ENCODE measurements at regions not wholly inside any gene's neighbourhood (a gene's known extent, or its start where the extent isn't known, plus 50 kb on each side); places are given as distances from the start of the nearest gene placed in this dataset.
"Not testable (repeated sequence)": the region's sequence is repeated elsewhere in the genome, so short reads cannot be mapped to it uniquely, and the experiment has no call there.

DNA sequence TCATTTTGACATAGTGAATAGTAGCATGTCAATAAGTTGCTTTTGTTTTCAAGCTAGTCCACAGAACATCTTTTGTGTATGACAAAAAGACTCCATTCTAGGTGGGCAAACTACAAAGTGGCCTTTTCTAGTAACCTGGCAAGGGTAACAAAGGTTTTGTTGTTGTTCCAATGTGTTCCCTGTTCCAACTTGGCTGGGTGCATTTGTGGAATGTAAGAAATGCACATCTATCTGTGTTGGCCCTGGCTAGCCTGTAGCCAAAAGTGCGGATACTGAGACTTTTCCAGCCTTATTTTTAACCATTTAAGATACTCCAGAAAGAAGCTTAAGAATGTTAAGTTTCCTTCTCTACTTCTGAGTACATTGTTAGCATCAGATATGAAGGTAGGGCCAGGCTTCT is 118.7 kb upstream of the CHRDL1 start:
- Histone ChIP-seq H3K36me3 (ENCODE audit: control insufficient read depth in 4 of 4, insufficient read depth in 3 of 4, low read depth in 1 of 4, low read length in 3 of 4) (no peaks in the 10 kb centered on the region), H3K4me1 (ENCODE audit: control insufficient read depth in 4 of 4, insufficient read depth in 4 of 4, low read length in 3 of 4) (no peaks in the 10 kb centered on the region), H3K9ac (ENCODE audit: low read depth in 1 of 2, low read length in 2 of 2) (no peak overlapping the region), H3K27ac (ENCODE audit: low read depth in 1 of 2, low read length in 2 of 2) (no peak overlapping the region), H3K4me3 (ENCODE audit: low read depth in 1 of 3, low read length in 3 of 3) (no peak overlapping the region), H3K27me3 (ENCODE audit: control insufficient read depth in 4 of 4, insufficient read depth in 4 of 4, low read length in 3 of 4) (peaks cover 0 to 2% (median 0%) of the 10 kb centered on the region in 4 donors), H3K9me3 (ENCODE audit: control insufficient read depth in 4 of 4, low read length in 3 of 4) (no peaks in the 10 kb centered on the region)
- TF ChIP-seq EGR1 (IDR thresholded peaks at IDR 0.05; ENCODE audit: low read depth in 2 of 2) (no peak), NR2F2 (IDR thresholded peaks at IDR 0.05) (no peak), YY1 (IDR thresholded peaks at IDR 0.05) (no peak), FOXA2 (IDR thresholded peaks at IDR 0.05) (no peak), HNF4G (IDR thresholded peaks at IDR 0.05) (no peak), TAF1 (conservative IDR thresholded peaks at IDR 0.05) (no peak), JUND (IDR thresholded peaks at IDR 0.05) (no peak), GABPA (IDR thresholded peaks at IDR 0.05 in 1 of 2, conservative IDR thresholded peaks at IDR 0.05 in 1 of 2) (no peak), SP1 (IDR thresholded peaks at IDR 0.05) (no peak), RXRA (IDR thresholded peaks at IDR 0.05) (no peak), FOXA1 (IDR thresholded peaks at IDR 0.05) (no peak), HNF4A (conservative IDR thresholded peaks at IDR 0.05) (no peak), RAD21 (IDR thresholded peaks at IDR 0.05) (no peak)
- TF ChIP-seq, protein P1, sequence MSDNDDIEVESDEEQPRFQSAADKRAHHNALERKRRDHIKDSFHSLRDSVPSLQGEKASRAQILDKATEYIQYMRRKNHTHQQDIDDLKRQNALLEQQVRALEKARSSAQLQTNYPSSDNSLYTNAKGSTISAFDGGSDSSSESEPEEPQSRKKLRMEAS (IDR thresholded peaks at IDR 0.05): no peak
- TF ChIP-seq, protein P2, sequence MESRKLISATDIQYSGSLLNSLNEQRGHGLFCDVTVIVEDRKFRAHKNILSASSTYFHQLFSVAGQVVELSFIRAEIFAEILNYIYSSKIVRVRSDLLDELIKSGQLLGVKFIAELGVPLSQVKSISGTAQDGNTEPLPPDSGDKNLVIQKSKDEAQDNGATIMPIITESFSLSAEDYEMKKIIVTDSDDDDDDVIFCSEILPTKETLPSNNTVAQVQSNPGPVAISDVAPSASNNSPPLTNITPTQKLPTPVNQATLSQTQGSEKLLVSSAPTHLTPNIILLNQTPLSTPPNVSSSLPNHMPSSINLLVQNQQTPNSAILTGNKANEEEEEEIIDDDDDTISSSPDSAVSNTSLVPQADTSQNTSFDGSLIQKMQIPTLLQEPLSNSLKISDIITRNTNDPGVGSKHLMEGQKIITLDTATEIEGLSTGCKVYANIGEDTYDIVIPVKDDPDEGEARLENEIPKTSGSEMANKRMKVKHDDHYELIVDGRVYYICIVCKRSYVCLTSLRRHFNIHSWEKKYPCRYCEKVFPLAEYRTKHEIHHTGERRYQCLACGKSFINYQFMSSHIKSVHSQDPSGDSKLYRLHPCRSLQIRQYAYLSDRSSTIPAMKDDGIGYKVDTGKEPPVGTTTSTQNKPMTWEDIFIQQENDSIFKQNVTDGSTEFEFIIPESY (IDR thresholded peaks at IDR 0.05): no peak
- TF ChIP-seq, protein P3, sequence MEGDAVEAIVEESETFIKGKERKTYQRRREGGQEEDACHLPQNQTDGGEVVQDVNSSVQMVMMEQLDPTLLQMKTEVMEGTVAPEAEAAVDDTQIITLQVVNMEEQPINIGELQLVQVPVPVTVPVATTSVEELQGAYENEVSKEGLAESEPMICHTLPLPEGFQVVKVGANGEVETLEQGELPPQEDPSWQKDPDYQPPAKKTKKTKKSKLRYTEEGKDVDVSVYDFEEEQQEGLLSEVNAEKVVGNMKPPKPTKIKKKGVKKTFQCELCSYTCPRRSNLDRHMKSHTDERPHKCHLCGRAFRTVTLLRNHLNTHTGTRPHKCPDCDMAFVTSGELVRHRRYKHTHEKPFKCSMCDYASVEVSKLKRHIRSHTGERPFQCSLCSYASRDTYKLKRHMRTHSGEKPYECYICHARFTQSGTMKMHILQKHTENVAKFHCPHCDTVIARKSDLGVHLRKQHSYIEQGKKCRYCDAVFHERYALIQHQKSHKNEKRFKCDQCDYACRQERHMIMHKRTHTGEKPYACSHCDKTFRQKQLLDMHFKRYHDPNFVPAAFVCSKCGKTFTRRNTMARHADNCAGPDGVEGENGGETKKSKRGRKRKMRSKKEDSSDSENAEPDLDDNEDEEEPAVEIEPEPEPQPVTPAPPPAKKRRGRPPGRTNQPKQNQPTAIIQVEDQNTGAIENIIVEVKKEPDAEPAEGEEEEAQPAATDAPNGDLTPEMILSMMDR (IDR thresholded peaks at IDR 0.05; ENCODE audit: low read depth, low read length, missing input control): no peak
- TF ChIP-seq, protein P4, sequence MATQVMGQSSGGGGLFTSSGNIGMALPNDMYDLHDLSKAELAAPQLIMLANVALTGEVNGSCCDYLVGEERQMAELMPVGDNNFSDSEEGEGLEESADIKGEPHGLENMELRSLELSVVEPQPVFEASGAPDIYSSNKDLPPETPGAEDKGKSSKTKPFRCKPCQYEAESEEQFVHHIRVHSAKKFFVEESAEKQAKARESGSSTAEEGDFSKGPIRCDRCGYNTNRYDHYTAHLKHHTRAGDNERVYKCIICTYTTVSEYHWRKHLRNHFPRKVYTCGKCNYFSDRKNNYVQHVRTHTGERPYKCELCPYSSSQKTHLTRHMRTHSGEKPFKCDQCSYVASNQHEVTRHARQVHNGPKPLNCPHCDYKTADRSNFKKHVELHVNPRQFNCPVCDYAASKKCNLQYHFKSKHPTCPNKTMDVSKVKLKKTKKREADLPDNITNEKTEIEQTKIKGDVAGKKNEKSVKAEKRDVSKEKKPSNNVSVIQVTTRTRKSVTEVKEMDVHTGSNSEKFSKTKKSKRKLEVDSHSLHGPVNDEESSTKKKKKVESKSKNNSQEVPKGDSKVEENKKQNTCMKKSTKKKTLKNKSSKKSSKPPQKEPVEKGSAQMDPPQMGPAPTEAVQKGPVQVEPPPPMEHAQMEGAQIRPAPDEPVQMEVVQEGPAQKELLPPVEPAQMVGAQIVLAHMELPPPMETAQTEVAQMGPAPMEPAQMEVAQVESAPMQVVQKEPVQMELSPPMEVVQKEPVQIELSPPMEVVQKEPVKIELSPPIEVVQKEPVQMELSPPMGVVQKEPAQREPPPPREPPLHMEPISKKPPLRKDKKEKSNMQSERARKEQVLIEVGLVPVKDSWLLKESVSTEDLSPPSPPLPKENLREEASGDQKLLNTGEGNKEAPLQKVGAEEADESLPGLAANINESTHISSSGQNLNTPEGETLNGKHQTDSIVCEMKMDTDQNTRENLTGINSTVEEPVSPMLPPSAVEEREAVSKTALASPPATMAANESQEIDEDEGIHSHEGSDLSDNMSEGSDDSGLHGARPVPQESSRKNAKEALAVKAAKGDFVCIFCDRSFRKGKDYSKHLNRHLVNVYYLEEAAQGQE (IDR thresholded peaks at IDR 0.05): no peak
- TF ChIP-seq, protein P5, sequence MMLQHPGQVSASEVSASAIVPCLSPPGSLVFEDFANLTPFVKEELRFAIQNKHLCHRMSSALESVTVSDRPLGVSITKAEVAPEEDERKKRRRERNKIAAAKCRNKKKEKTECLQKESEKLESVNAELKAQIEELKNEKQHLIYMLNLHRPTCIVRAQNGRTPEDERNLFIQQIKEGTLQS (IDR thresholded peaks at IDR 0.05): no peak
- WGBS: 83% methylated on average over 1 of the region's 1 CpG
- no peak for DNase-seq (ENCODE audit: low spot score)

DNA sequence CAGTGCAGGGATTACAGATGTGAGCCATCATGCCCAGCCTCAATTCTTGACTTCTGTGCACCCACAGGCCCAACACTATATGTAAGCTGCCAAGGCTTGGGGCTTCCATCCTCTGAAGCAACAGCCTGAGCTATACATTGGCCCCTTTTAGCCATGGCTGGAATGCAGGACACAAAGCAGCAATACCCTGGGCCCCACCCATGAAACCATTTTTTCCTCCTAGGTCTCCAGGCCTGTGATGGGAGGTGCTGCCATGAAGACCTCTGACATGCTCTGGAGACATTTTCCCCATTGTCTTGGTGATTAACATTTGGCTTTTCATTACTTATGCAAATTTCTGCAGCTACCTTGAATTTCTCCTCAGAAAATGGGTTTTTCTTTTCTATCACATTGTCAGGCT is 109.1 kb upstream of the CHRDL1 start:
- not testable (repeated sequence) for H3K27ac ChIP-seq (ENCODE audit: low read depth in 1 of 2, low read length in 2 of 2)

More for the DNA sequence above, 109.1 kb upstream of the CHRDL1 start:
- not testable (repeated sequence) for H3K4me3 ChIP-seq (ENCODE audit: low read depth in 1 of 3, low read length in 3 of 3); H3K36me3 ChIP-seq (ENCODE audit: control insufficient read depth in 4 of 4, insufficient read depth in 3 of 4, low read depth in 1 of 4, low read length in 3 of 4); H3K9me3 ChIP-seq (ENCODE audit: control insufficient read depth in 4 of 4, low read length in 3 of 4); DNase-seq (ENCODE audit: low spot score); H3K4me1 ChIP-seq (ENCODE audit: control insufficient read depth in 4 of 4, insufficient read depth in 4 of 4, low read length in 3 of 4); H3K9ac ChIP-seq (ENCODE audit: low read depth in 1 of 2, low read length in 2 of 2); H3K27me3 ChIP-seq (ENCODE audit: control insufficient read depth in 4 of 4, insufficient read depth in 4 of 4, low read length in 3 of 4)
